BE2C (cell line): ENCODE measurements at regions not wholly inside any gene's neighbourhood (a gene's known extent, or its start where the extent isn't known, plus 50 kb on each side); places are given as distances from the start of the nearest gene placed in this dataset.

Experiments used
- DNase-seq: peaks from one replicate; pipeline ENCODE4 v3.0.0-alpha.2; 2020
- H3K27me3 ChIP-seq: fragments of 250-450 bp; sonication (Bioruptor Pico); 2 replicates; pipeline ENCODE4 v1.5.1; 2020; ENCODE audit warnings: mild to moderate bottlenecking
- H3K36me3 ChIP-seq: fragments of 250-450 bp; sonication (Bioruptor Pico); 2 replicates; pipeline ENCODE4 v1.5.1; 2020; ENCODE audit warnings: mild to moderate bottlenecking
- H3K4me1 ChIP-seq: fragments of 250-450 bp; sonication (Bioruptor Pico); 2 replicates; pipeline ENCODE4 v1.5.1; 2020
- H3K4me3 ChIP-seq: 2 replicates; pipeline ENCODE4 v1.5.1; 2011; ENCODE audit warnings: low read depth, low read length
- H3K9me3 ChIP-seq: fragments of 250-450 bp; sonication (Bioruptor Pico); 2 replicates; pipeline ENCODE4 v1.5.1; 2020
- CTCF ChIP-seq: IDR thresholded peaks from 2 replicates; pipeline ENCODE4 v1.5.1; 2012; ENCODE audit warnings: mild to moderate bottlenecking, low read depth, low read length

GRCh38 chr5:103889500-103890209 is 327.1 kb upstream of the NUDT12 start:
- Histone ChIP-seq H3K4me1 (no peaks in the 10 kb centered on the region), H3K4me3 (no peak overlapping the region)
- no peak for DNase-seq

GRCh38 chr5:103886826-103887225 is 324.2 kb upstream of the NUDT12 start:
- Histone ChIP-seq H3K4me3 (no peak overlapping the region), H3K36me3 (no peaks in the 10 kb centered on the region), H3K9me3 (no peaks in the 10 kb centered on the region), H3K27me3 (no peaks in the 10 kb centered on the region), H3K4me1 (no peaks in the 10 kb centered on the region)
- TF ChIP-seq CTCF: no peak
- DNase-seq: no peak

More at GRCh38 chr5:103889500-103890209, 327.1 kb upstream of the NUDT12 start:
- Histone ChIP-seq H3K9me3 (no peaks in the 10 kb centered on the region), H3K36me3 (no peaks in the 10 kb centered on the region), H3K27me3 (no peaks in the 10 kb centered on the region)
- TF ChIP-seq CTCF: no peak

GRCh38 chr5:103883143-103883542 is 320.6 kb upstream of the NUDT12 start:
- Histone ChIP-seq H3K4me3 (no peak overlapping the region), H3K36me3 (no peaks in the 10 kb centered on the region), H3K27me3 (no peaks in the 10 kb centered on the region), H3K4me1 (no peaks in the 10 kb centered on the region), H3K9me3 (no peaks in the 10 kb centered on the region)
- TF ChIP-seq CTCF: no peak
- no peak for DNase-seq

GRCh38 chr5:103881560-103881959 is 319.0 kb upstream of the NUDT12 start:
- no peak for TF ChIP-seq CTCF
- Histone ChIP-seq H3K4me1 (no peaks in the 10 kb centered on the region), H3K36me3 (no peaks in the 10 kb centered on the region), H3K9me3 (no peaks in the 10 kb centered on the region), H3K4me3 (no peak overlapping the region), H3K27me3 (no peaks in the 10 kb centered on the region)
- DNase-seq: no peak

- Histone ChIP-seq H3K4me3 (peak overlapping the region; percentile 49), H3K9me3 (no peaks in the 10 kb centered on the region), H3K36me3 (no peaks in the 10 kb centered on the region), H3K27me3 (no peaks in the 10 kb centered on the region), H3K4me1 (peaks cover 14% of the 10 kb centered on the region)
- TF ChIP-seq CTCF: no peak
- peak; percentile 39 for DNase-seq
Observed at GRCh38 chr5:103867857-103868598, 305.4 kb upstream of the NUDT12 start.

- TF ChIP-seq CTCF: no peak
- H3K27me3 ChIP-seq: no peaks in the 10 kb centered on the region
- H3K9me3 ChIP-seq: no peaks in the 10 kb centered on the region
- H3K4me3 ChIP-seq: no peak overlapping the region
- peaks cover 14% of the 10 kb centered on the region for H3K4me1 ChIP-seq
- H3K36me3 ChIP-seq: no peaks in the 10 kb centered on the region
- no peak for DNase-seq
Observed at GRCh38 chr5:103866169-103866568, 303.6 kb upstream of the NUDT12 start.
